ENCODE measurements at regions not wholly inside any gene's neighbourhood (a gene's known extent, or its start where the extent isn't known, plus 50 kb on each side); places are given as distances from the start of the nearest gene placed in this dataset.

DNA sequence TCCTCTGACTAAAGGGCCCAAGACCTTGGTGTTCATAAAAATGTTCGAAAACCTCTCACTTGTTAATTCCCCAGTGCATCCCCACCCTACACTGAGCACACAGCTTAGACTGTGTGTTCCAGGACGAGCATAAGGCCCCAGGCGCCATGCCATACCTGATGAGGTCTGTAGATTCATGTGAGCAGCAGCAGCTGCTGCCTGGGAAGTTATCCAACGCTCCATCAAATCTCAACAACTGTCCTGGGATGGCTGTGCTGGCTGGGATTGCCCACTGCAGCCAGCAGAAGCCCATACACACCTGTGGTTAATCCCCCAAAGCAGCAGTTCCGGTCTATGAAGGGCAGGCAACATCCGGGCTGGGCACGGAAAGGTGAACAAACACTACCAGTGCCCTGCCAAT, 391.2 kb downstream of the IL20RB start:
- TF ChIP-seq, protein P1, sequence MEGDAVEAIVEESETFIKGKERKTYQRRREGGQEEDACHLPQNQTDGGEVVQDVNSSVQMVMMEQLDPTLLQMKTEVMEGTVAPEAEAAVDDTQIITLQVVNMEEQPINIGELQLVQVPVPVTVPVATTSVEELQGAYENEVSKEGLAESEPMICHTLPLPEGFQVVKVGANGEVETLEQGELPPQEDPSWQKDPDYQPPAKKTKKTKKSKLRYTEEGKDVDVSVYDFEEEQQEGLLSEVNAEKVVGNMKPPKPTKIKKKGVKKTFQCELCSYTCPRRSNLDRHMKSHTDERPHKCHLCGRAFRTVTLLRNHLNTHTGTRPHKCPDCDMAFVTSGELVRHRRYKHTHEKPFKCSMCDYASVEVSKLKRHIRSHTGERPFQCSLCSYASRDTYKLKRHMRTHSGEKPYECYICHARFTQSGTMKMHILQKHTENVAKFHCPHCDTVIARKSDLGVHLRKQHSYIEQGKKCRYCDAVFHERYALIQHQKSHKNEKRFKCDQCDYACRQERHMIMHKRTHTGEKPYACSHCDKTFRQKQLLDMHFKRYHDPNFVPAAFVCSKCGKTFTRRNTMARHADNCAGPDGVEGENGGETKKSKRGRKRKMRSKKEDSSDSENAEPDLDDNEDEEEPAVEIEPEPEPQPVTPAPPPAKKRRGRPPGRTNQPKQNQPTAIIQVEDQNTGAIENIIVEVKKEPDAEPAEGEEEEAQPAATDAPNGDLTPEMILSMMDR (IDR thresholded peaks at IDR 0.05; ENCODE audit: low read depth, low read length, missing input control) = no peak
- TF ChIP-seq EGR1 (IDR thresholded peaks at IDR 0.05; ENCODE audit: low read depth in 2 of 2) = no peak

All from liver (tissue), 3 donors.